Keratinocyte (primary cell): ENCODE measurements at regions not wholly inside any gene's neighbourhood (a gene's known extent, or its start where the extent isn't known, plus 50 kb on each side); places are given as distances from the start of the nearest gene placed in this dataset.

ENCODE experiments used
- DNase-seq: peaks from one replicate; pipeline ENCODE4 v3.0.0-alpha.2; 2011; ENCODE audit warnings: low read depth, missing footprints, low spot score
- FAIRE-seq: peaks from 2 replicates; lab custom pipeline; 2011; peaks lifted over from hg19 to GRCh38; lab: Jason Lieb, UNC
- H2AFZ ChIP-seq: 2 replicates; pipeline ENCODE4 v1.6.0; 2012; ENCODE audit warnings: low read length, control low read depth, inconsistent platforms; ENCODE audit not compliant: control insufficient read depth
- H3K27ac ChIP-seq: 2 replicates; pipeline ENCODE4 v1.5.1; 2011; ENCODE audit warnings: low read length; ENCODE audit not compliant: control insufficient read depth, insufficient read depth
- H3K27me3 ChIP-seq: 3 replicates; pipeline ENCODE4 v1.6.0; 2011; ENCODE audit warnings: low read length; ENCODE audit not compliant: control insufficient read depth, insufficient read depth; ENCODE audit errors: extremely low read depth
- H3K36me3 ChIP-seq, 2 experiments: 2 replicates in 1 of 2; 3 replicates in 1 of 2; pipeline ENCODE4 v1.5.1; 2011; ENCODE audit warnings: low read length in 2 of 2, mild to moderate bottlenecking in 1 of 2; ENCODE audit not compliant: control insufficient read depth in 2 of 2, insufficient read depth in 2 of 2; ENCODE audit errors: extremely low read depth in 1 of 2
- H3K4me1 ChIP-seq: 3 replicates; pipeline ENCODE4 v1.5.1; 2011; ENCODE audit warnings: low read length; ENCODE audit not compliant: control insufficient read depth, insufficient read depth; ENCODE audit errors: extremely low read depth
- H3K4me2 ChIP-seq: 3 replicates; pipeline ENCODE4 v1.6.0; 2011; ENCODE audit warnings: low read depth, low read length; ENCODE audit not compliant: control insufficient read depth, insufficient read depth; ENCODE audit errors: extremely low read depth
- H3K4me3 ChIP-seq, 3 experiments: fragments of 200-600 bp in 1 of 3; sonication (generic) in 1 of 3; 2 replicates in 2 of 3; 3 replicates in 1 of 3; pipeline ENCODE4 v1.5.1; 2011 to 2016; ENCODE audit warnings: low read length in 3 of 3, mild to moderate bottlenecking in 3 of 3, control low read depth in 2 of 3, inconsistent platforms in 1 of 3, low read depth in 1 of 3, mixed read lengths in 1 of 3, mixed run types in 1 of 3, moderate library complexity in 1 of 3; ENCODE audit not compliant: control insufficient read depth in 2 of 3, insufficient read depth in 2 of 3; ENCODE audit errors: extremely low read depth in 1 of 3
- H3K79me2 ChIP-seq: 2 replicates; pipeline ENCODE4 v1.6.0; 2012; ENCODE audit warnings: low read length; ENCODE audit not compliant: control insufficient read depth, insufficient read depth
- H3K9ac ChIP-seq: 3 replicates; pipeline ENCODE4 v1.6.0; 2011; ENCODE audit warnings: low read length; ENCODE audit not compliant: control insufficient read depth, insufficient read depth; ENCODE audit errors: extremely low read depth
- H3K9me1 ChIP-seq: 3 replicates; pipeline ENCODE4 v1.6.0; 2011; ENCODE audit warnings: low read length; ENCODE audit not compliant: control insufficient read depth, insufficient read depth; ENCODE audit errors: extremely low read depth
- H3K9me3 ChIP-seq: 2 replicates; pipeline ENCODE4 v1.5.1; 2012; ENCODE audit warnings: low read depth, low read length; ENCODE audit not compliant: control insufficient read depth
- H4K20me1 ChIP-seq: 3 replicates; pipeline ENCODE4 v1.6.0; 2011; ENCODE audit warnings: low read length; ENCODE audit not compliant: control insufficient read depth, insufficient read depth; ENCODE audit errors: extremely low read depth
- CTCF ChIP-seq, 3 experiments: IDR thresholded peaks in 1 of 3; conservative IDR thresholded peaks in 1 of 3; optimal IDR thresholded peaks in 1 of 3; 2 replicates in 2 of 3; 3 replicates in 1 of 3; pipeline versions ENCODE3 to v1.5.1; 2011; ENCODE audit warnings: low read length in 3 of 3, mild to moderate bottlenecking in 3 of 3, moderate library complexity in 2 of 3, control low read depth in 1 of 3, inconsistent platforms in 1 of 3; ENCODE audit not compliant: insufficient read depth in 2 of 3; ENCODE audit errors: extremely low read depth in 1 of 3
- EZH2 ChIP-seq: IDR thresholded peaks from one replicate; pipeline ENCODE4 v1.6.1; 2012; ENCODE audit warnings: inconsistent platforms, mild to moderate bottlenecking, low read length, moderate library complexity
- dilution Hi-C: fragments of 300-500 bp; cut with MboI; formaldehyde crosslinking; loops from one replicate; pipeline ENCODE4 v1.7.0; 2020; ENCODE audit warnings: low sequenced_read_pairs; ENCODE audit not compliant: extremely low pct_ligation_motif_present

GRCh38 chr5:25990771-25991170 is 1047.6 kb downstream of the CDH9 start:
- no peak overlapping the region for H2AFZ ChIP-seq
- TF ChIP-seq EZH2 (no peak), CTCF (optimal IDR thresholded peaks at IDR 0.05 in 1 of 3, IDR thresholded peaks at IDR 0.05 in 1 of 3, conservative IDR thresholded peaks at IDR 0.05 in 1 of 3; ENCODE audit: extremely low read depth in 1 of 3, insufficient read depth in 2 of 3, low read length in 3 of 3) (no peak)
- no peak overlapping the region for H3K9ac ChIP-seq
- H3K9me3 ChIP-seq, result no peaks in the 10 kb centered on the region
- no peaks in the 10 kb centered on the region for H3K27me3 ChIP-seq
- H3K4me3 ChIP-seq, result no peak overlapping the region
- no peaks in the 10 kb centered on the region for H3K9me1 ChIP-seq
- no peak for FAIRE-seq
- H4K20me1 ChIP-seq, result no peaks in the 10 kb centered on the region
- no peak for DNase-seq
- no peaks in the 10 kb centered on the region for H3K4me1 ChIP-seq
- no peaks in the 10 kb centered on the region for H3K79me2 ChIP-seq
- H3K27ac ChIP-seq, result no peak overlapping the region
- H3K36me3 ChIP-seq, result no peaks in the 10 kb centered on the region
- dilution Hi-C loops, result no loop called here
- H3K4me2 ChIP-seq, result no peak overlapping the region

- no peak overlapping the region for H3K9ac ChIP-seq
- H3K4me2 ChIP-seq, result no peak overlapping the region
- H3K27me3 ChIP-seq, result no peaks in the 10 kb centered on the region
- FAIRE-seq, result no peak
- no peak for DNase-seq
- no peak for TF ChIP-seq CTCF (optimal IDR thresholded peaks at IDR 0.05 in 1 of 3, IDR thresholded peaks at IDR 0.05 in 1 of 3, conservative IDR thresholded peaks at IDR 0.05 in 1 of 3; ENCODE audit: extremely low read depth in 1 of 3, insufficient read depth in 2 of 3, low read length in 3 of 3)
- TF ChIP-seq EZH2, result no peak
- H3K36me3 ChIP-seq, result no peaks in the 10 kb centered on the region
- H3K27ac ChIP-seq, result no peak overlapping the region
- H3K79me2 ChIP-seq, result no peaks in the 10 kb centered on the region
- no peaks in the 10 kb centered on the region for H3K9me1 ChIP-seq
- no peak overlapping the region for H3K4me3 ChIP-seq
- no peaks in the 10 kb centered on the region for H4K20me1 ChIP-seq
- no peaks in the 10 kb centered on the region for H3K4me1 ChIP-seq
- dilution Hi-C loops, result no loop called here
- no peaks in the 10 kb centered on the region for H3K9me3 ChIP-seq
- no peak overlapping the region for H2AFZ ChIP-seq
Measured at GRCh38 chr5:25979086-25979485, 1059.3 kb downstream of the CDH9 start.
